ENCODE measurements at regions not wholly inside any gene's neighbourhood (a gene's known extent, or its start where the extent isn't known, plus 50 kb on each side); places are given as distances from the start of the nearest gene placed in this dataset.

- TF ChIP-seq SUZ12 (IDR thresholded peaks at IDR 0.05; ENCODE audit: extremely low read depth, insufficient read depth, insufficient read length) (no peak), YY1 (IDR thresholded peaks at IDR 0.05; ENCODE audit: insufficient read depth, insufficient read length) (no peak)
Observed at GRCh38 chr1:60577029-60577428, 503.5 kb upstream of the C1orf87 start.
